ENCODE measurements at regions not wholly inside any gene's neighbourhood (a gene's known extent, or its start where the extent isn't known, plus 50 kb on each side); places are given as distances from the start of the nearest gene placed in this dataset.

DNA sequence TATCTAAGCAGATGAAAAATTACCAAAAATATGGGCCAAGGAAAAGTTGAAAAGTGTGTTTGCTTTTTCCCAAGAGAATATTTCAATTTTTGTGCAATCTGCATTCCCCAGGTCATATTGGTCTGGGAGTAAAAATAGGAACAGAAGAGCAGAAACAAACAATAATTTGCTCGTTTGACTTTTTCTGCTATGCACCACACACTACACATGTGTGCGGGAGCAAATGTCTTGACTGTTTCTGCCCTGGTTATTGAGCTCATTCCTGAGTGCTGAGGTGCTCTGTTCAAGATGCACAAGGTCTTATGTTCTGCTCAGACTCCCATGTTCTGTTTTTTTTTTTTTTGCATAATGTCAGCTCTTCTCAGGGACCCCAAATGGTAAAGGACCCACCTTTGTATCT, 298.0 kb upstream of the MME start:
- H3K9me3 ChIP-seq: no peaks in the 10 kb centered on the region
- DNase-seq: no peak
- TF ChIP-seq, protein P1, sequence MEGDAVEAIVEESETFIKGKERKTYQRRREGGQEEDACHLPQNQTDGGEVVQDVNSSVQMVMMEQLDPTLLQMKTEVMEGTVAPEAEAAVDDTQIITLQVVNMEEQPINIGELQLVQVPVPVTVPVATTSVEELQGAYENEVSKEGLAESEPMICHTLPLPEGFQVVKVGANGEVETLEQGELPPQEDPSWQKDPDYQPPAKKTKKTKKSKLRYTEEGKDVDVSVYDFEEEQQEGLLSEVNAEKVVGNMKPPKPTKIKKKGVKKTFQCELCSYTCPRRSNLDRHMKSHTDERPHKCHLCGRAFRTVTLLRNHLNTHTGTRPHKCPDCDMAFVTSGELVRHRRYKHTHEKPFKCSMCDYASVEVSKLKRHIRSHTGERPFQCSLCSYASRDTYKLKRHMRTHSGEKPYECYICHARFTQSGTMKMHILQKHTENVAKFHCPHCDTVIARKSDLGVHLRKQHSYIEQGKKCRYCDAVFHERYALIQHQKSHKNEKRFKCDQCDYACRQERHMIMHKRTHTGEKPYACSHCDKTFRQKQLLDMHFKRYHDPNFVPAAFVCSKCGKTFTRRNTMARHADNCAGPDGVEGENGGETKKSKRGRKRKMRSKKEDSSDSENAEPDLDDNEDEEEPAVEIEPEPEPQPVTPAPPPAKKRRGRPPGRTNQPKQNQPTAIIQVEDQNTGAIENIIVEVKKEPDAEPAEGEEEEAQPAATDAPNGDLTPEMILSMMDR (IDR thresholded peaks at IDR 0.05): no peak
- intact Hi-C loops (cut with DNase I): no loop called here
- no peak for ATAC-seq
- H3K36me3 ChIP-seq: no peaks in the 10 kb centered on the region
- H3K27ac ChIP-seq: no peak overlapping the region
- peaks cover 0 to 17% of the 10 kb centered on the region in 2 donors for H3K4me1 ChIP-seq
- no peaks in the 10 kb centered on the region for H3K27me3 ChIP-seq
- no peak overlapping the region for H3K4me3 ChIP-seq

DNA sequence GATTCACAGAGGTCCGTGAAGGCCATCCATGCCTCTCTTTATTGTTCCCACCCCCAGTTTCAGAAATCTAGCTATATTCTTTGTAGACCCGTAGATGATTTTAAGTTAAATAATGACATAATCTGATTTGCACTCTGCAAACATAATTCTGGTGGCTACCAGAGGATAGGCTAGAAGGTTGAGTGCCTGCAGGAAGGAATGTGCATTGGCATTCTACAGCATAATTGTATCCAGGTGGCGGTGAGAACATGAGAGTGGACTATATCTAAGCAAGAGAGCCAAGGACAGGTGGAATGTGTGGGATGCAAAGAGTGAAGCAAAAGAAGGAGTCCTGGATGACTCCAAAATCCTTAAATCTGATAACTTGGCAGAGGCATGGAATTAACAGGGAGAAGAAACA, 298.5 kb upstream of the MME start:
- no peak for ATAC-seq
- Histone ChIP-seq H3K36me3 (no peaks in the 10 kb centered on the region), H3K4me1 (peaks cover 0 to 12% of the 10 kb centered on the region in 2 donors), H3K27ac (no peak overlapping the region), H3K4me3 (no peak overlapping the region), H3K9me3 (no peaks in the 10 kb centered on the region), H3K27me3 (no peaks in the 10 kb centered on the region)
- DNase-seq: no peak
- intact Hi-C loops (cut with DNase I): no loop called here
- TF ChIP-seq, protein P1 (IDR thresholded peaks at IDR 0.05): no peak

DNA sequence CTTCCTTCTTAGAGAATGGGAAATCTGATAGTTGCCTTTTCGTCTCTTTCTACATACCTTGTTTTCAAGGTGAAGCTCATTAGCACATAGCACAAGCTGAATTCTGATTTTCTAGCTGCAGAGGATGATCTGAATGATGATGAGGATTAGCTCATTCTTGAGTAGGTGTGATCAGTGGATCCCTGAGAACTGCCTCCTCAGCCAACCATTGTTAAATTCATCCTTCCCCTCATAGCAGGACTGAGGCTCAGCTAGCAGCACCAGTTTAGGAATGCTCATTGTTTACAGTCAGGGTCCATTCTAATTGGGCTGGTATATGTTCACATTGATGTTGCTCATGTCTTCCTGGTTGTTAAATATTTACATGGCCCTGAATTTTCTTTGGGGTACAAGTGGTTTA, 299.9 kb upstream of the MME start:
- DNase-seq (no peak), ATAC-seq (no peak)
- Histone ChIP-seq H3K4me1 (peaks cover 0 to 8% of the 10 kb centered on the region in 2 donors), H3K27me3 (no peaks in the 10 kb centered on the region), H3K27ac (no peak overlapping the region), H3K36me3 (no peaks in the 10 kb centered on the region), H3K9me3 (no peaks in the 10 kb centered on the region), H3K4me3 (no peak overlapping the region)
- intact Hi-C loops (cut with DNase I): no loop called here
- TF ChIP-seq, protein P1 (IDR thresholded peaks at IDR 0.05): no peak

DNA sequence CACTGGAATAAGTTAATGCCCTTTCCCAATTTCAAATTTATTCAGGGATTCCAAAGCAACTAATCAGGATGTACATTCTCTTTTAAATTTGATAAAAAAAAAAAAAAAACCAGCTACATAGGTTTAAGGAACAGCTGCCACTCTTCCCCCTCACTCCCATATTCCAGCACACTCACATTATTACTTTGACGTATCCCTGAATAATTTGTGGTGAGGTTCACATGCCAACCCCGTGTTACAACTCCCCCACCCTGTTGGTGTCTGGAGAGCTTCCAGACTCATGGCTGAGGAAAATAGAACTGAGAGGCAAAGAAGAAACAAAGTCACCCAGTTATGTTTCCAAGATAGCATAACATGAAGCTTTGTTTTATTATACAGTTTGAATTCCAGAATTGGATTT, 300.5 kb upstream of the MME start:
- Histone ChIP-seq H3K27ac (no peak overlapping the region), H3K36me3 (no peaks in the 10 kb centered on the region), H3K4me3 (no peak overlapping the region), H3K27me3 (no peaks in the 10 kb centered on the region), H3K4me1 (peaks cover 0 to 8% of the 10 kb centered on the region in 2 donors), H3K9me3 (no peaks in the 10 kb centered on the region)
- peak in 2 of 4 donors; percentile 63 to 67 for DNase-seq
- intact Hi-C loops (cut with DNase I): no loop called here
- TF ChIP-seq, protein P1 (IDR thresholded peaks at IDR 0.05): no peak
- ATAC-seq: peak; percentile 29

DNA sequence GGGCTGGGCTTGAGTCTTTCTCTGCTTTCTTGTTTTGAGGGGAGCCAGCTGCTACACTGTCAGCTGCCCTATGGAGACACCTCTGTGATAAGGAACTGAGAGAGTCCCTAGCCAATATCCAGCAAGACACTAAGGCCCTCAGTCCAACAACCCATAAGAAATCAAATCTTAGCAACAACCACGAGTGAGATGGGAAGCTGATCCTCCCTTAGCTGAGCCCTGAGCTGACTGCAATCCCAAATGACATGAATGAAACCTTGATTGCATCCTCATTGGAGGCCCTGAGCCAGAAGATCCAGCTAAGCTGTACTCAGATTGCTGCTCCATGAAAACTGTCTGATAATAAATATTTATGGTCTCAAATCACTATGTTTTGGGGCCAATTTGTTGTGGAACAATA, 302.1 kb upstream of the MME start:
- TF ChIP-seq, protein P1 (IDR thresholded peaks at IDR 0.05): no peak
- H3K27ac ChIP-seq: no peak overlapping the region
- no peaks in the 10 kb centered on the region for H3K9me3 ChIP-seq
- no peak overlapping the region for H3K4me3 ChIP-seq
- ATAC-seq: no peak
- no peak for DNase-seq
- H3K4me1 ChIP-seq: no peaks in the 10 kb centered on the region
- intact Hi-C loops (cut with DNase I): no loop called here
- no peaks in the 10 kb centered on the region for H3K36me3 ChIP-seq
- H3K27me3 ChIP-seq: no peaks in the 10 kb centered on the region
